Pancreas (tissue), 10 donors: ENCODE measurements at regions not wholly inside any gene's neighbourhood (a gene's known extent, or its start where the extent isn't known, plus 50 kb on each side); places are given as distances from the start of the nearest gene placed in this dataset.

Experiments used
- ATAC-seq, 4 donors: fragments of 200-7000 bp; cut with Tn5 transposase; one replicate each; pipeline versions ENCODE4 v1.8.0 to v1.9.1; 2020; ENCODE audit warnings: mild to moderate bottlenecking in 4 of 4, moderate library complexity in 4 of 4
- DNase-seq, 6 donors: peaks; one replicate each; pipeline ENCODE4 v3.0.0-alpha.2; 2020
- FAIRE-seq: peaks from 2 replicates; lab custom pipeline; 2012; peaks lifted over from hg19 to GRCh38; lab: Jason Lieb, UNC
- H3K27ac ChIP-seq, 4 donors: fragments of 200-600 bp; sonication (generic); 1 replicate in 3 of 4; 2 replicates in 1 of 4; pipeline versions ENCODE4 v1.5.0 to v1.8.0; 2020
- H3K27me3 ChIP-seq, 4 donors: fragments of 200-600 bp; one replicate each; pipeline ENCODE4 v1.8.0; 2021
- H3K36me3 ChIP-seq, 3 donors: fragments of 200-600 bp; sonication (generic) in 1 of 3; one replicate each; pipeline versions ENCODE4 v1.5.0 to v1.8.0; 2020 to 2021
- H3K4me1 ChIP-seq, 3 donors: fragments of 200-600 bp; one replicate each; pipeline ENCODE4 v1.8.0; 2021
- H3K4me3 ChIP-seq, 4 donors: fragments of 200-600 bp; sonication (generic) in 2 of 4; one replicate each; pipeline versions ENCODE4 v1.5.0 to v1.8.0; 2020 to 2021
- H3K9me3 ChIP-seq, 4 donors: fragments of 200-600 bp; one replicate each; pipeline ENCODE4 v1.8.0; 2021
- WGBS, 2 donors: extraction: QIAGEN DNeasy Blood & Tissue Kit; methylation state at CpG; one replicate each; pipeline ENCODE4 v1.1.7; 2013; 5-methylcytosine and 5-hydroxymethylcytosine counted together
- intact Hi-C, 3 donors: fragments of 100-400 bp; cut with DNase I; formaldehyde crosslinking; loops; one replicate each; pipeline versions ENCODE4 v1.11.1 to v1.14.2; 2022
- TF ChIP-seq, protein P1 (sequence below), 4 donors: fragments of 200-600 bp; sonication (generic) in 3 of 4; IDR thresholded peaks; one replicate each; pipeline versions ENCODE4 v1.5.0 to v1.8.0; 2021; ENCODE audit warnings: antibody characterized with exemption in 4 of 4
- donor health status: healthy with polysubstance abuse.
- donor health status: DM: no; HTN: no; CAD: no; lungs with moderate emphysema.
- donor health status: DM: no; HTN: no; CAD: no.
- donor health status: control.
- donor health status: control.
- donor health status: Bipolar disorder and iron deficiency.
- donor health status: DM: yes; HTN: yes; CAD: no.
- donor health status: DM: no; HTN: no; CAD: no.
- donor health status: DM: no; HTN: no; CAD: no.
- donor health status: DM: yes; HTN: yes; CAD: no.

- no peak overlapping the region for H3K27ac ChIP-seq
- no peaks in the 10 kb centered on the region for H3K9me3 ChIP-seq
- FAIRE-seq (no peak), ATAC-seq (peak in 2 of 4 donors; percentile 63 to 68), DNase-seq (peak in 2 of 6 donors; percentile 9 to 10)
- intact Hi-C loops: no loop called here
- TF ChIP-seq, protein P1, sequence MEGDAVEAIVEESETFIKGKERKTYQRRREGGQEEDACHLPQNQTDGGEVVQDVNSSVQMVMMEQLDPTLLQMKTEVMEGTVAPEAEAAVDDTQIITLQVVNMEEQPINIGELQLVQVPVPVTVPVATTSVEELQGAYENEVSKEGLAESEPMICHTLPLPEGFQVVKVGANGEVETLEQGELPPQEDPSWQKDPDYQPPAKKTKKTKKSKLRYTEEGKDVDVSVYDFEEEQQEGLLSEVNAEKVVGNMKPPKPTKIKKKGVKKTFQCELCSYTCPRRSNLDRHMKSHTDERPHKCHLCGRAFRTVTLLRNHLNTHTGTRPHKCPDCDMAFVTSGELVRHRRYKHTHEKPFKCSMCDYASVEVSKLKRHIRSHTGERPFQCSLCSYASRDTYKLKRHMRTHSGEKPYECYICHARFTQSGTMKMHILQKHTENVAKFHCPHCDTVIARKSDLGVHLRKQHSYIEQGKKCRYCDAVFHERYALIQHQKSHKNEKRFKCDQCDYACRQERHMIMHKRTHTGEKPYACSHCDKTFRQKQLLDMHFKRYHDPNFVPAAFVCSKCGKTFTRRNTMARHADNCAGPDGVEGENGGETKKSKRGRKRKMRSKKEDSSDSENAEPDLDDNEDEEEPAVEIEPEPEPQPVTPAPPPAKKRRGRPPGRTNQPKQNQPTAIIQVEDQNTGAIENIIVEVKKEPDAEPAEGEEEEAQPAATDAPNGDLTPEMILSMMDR (IDR thresholded peaks at IDR 0.05): no peak
- peaks cover 0 to 3% (median 0%) of the 10 kb centered on the region in 4 donors for H3K27me3 ChIP-seq
- no peak overlapping the region for H3K4me3 ChIP-seq
- H3K36me3 ChIP-seq: no peaks in the 10 kb centered on the region
- H3K4me1 ChIP-seq: no peaks in the 10 kb centered on the region
- 45% methylated on average over 3 of the region's 3 CpGs for WGBS, 2 donors
These were observed 440.3 kb downstream of the PLK2 start for GRCh38 chr5:58019614-58020013.

- WGBS, 2 donors: 89 to 97% methylated on average over 1 of the region's 1 CpG
- no peaks in the 10 kb centered on the region for H3K4me1 ChIP-seq
- peaks cover 0 to 3% (median 0%) of the 10 kb centered on the region in 4 donors for H3K27me3 ChIP-seq
- TF ChIP-seq, protein P1 (IDR thresholded peaks at IDR 0.05): no peak
- no peak overlapping the region for H3K27ac ChIP-seq
- intact Hi-C loops: no loop called here
- ATAC-seq: no peak
- no peaks in the 10 kb centered on the region for H3K36me3 ChIP-seq
- FAIRE-seq: no peak
- H3K9me3 ChIP-seq: no peaks in the 10 kb centered on the region
- no peak for DNase-seq
- H3K4me3 ChIP-seq: no peak overlapping the region
These were observed 441.9 kb downstream of the PLK2 start for GRCh38 chr5:58018016-58018415.

GRCh38 chr5:58016877-58017276 is 443.0 kb downstream of the PLK2 start:
- WGBS, 2 donors: 89 to 93% methylated on average over 2 of the region's 2 CpGs
- H3K4me1 ChIP-seq: no peaks in the 10 kb centered on the region
- peaks cover 0 to 3% (median 0%) of the 10 kb centered on the region in 4 donors for H3K27me3 ChIP-seq
- ATAC-seq (no peak), FAIRE-seq (no peak), DNase-seq (no peak)
- TF ChIP-seq, protein P1 (IDR thresholded peaks at IDR 0.05): no peak
- no peak overlapping the region for H3K27ac ChIP-seq
- H3K36me3 ChIP-seq: no peaks in the 10 kb centered on the region
- intact Hi-C loops: no loop called here
- no peaks in the 10 kb centered on the region for H3K9me3 ChIP-seq
- no peak overlapping the region for H3K4me3 ChIP-seq

GRCh38 chr5:58016358-58016757 is 443.5 kb downstream of the PLK2 start:
- TF ChIP-seq, protein P1 (IDR thresholded peaks at IDR 0.05): no peak
- Histone ChIP-seq H3K27ac (no peak overlapping the region), H3K27me3 (peaks cover 0 to 3% (median 0%) of the 10 kb centered on the region in 4 donors), H3K9me3 (no peaks in the 10 kb centered on the region), H3K4me3 (no peak overlapping the region), H3K4me1 (no peaks in the 10 kb centered on the region), H3K36me3 (no peaks in the 10 kb centered on the region)
- FAIRE-seq (no peak), DNase-seq (no peak), ATAC-seq (no peak)
- intact Hi-C loops: no loop called here
- WGBS, 2 donors: 78 to 79% methylated on average over 6 of the region's 6 CpGs

DNA sequence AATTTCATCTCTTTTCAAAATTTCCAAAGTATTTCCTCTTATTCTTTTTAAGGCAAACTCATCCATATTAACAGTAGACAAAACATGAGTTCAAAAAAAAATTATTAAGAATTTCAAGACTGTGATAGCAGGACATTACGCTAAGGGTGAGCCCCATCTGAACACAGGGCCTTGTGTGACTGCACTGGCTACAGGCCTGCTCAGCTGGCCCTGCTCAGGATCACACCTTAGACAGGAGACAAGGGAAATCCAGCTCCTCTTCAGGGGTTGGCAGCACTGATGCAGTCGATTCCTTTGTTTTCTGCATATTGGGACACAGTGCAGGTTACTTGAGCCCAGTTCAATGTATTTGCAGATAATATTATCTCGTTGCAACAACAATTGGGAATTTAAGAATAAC is 444.7 kb downstream of the PLK2 start:
- ATAC-seq (no peak), DNase-seq (no peak), FAIRE-seq (no peak)
- Histone ChIP-seq H3K27ac (no peak overlapping the region), H3K9me3 (no peaks in the 10 kb centered on the region), H3K4me3 (no peak overlapping the region), H3K27me3 (peaks cover 0 to 3% (median 0%) of the 10 kb centered on the region in 4 donors), H3K36me3 (no peaks in the 10 kb centered on the region), H3K4me1 (no peaks in the 10 kb centered on the region)
- TF ChIP-seq, protein P1 (IDR thresholded peaks at IDR 0.05): no peak
- intact Hi-C loops: no loop called here
- WGBS, 2 donors: 84 to 93% methylated on average over 3 of the region's 3 CpGs
